ENCODE measurements at regions not wholly inside any gene's neighbourhood (a gene's known extent, or its start where the extent isn't known, plus 50 kb on each side); places are given as distances from the start of the nearest gene placed in this dataset.

- Histone ChIP-seq H3K27me3 (replicated peaks) (no peaks in the 10 kb centered on the region), H3K4me1 (replicated peaks) (peaks cover 6% of the 10 kb centered on the region), H3K27ac (no peak overlapping the region), H3K36me3 (no peaks in the 10 kb centered on the region), H3K4me3 (no peak overlapping the region), H3K9me3 (replicated peaks) (no peaks in the 10 kb centered on the region)
- no peak for DNase-seq (ENCODE audit: low read depth in 1 of 2, low spot score in 2 of 2)
These were observed 58.0 kb upstream of the KLF3 start for GRCh38 chr4:38605753-38606586.

DNA sequence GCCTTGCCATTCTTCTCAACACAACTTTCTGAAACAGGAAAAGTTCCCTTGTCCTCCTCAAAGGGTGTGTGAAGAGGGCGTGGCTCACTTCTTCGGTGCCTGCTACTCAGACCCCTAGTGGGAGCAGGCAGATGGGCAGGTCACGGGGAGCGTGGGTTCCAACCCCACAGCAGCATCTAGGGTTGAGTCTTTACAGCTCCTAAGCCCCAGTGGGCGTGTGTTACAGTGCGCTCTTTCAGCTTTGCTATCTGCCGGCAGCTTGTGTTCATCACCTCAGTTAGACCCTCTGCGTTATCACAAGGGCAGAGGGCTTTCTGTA, 57.5 kb upstream of the KLF3 start:
- Histone ChIP-seq H3K27me3 (replicated peaks) (no peaks in the 10 kb centered on the region), H3K9me3 (replicated peaks) (no peaks in the 10 kb centered on the region), H3K4me3 (no peak overlapping the region), H3K36me3 (no peaks in the 10 kb centered on the region), H3K4me1 (replicated peaks) (peaks cover under 1% of the 10 kb centered on the region), H3K27ac (no peak overlapping the region)
- no peak for DNase-seq (ENCODE audit: low read depth in 1 of 2, low spot score in 2 of 2)

DNA sequence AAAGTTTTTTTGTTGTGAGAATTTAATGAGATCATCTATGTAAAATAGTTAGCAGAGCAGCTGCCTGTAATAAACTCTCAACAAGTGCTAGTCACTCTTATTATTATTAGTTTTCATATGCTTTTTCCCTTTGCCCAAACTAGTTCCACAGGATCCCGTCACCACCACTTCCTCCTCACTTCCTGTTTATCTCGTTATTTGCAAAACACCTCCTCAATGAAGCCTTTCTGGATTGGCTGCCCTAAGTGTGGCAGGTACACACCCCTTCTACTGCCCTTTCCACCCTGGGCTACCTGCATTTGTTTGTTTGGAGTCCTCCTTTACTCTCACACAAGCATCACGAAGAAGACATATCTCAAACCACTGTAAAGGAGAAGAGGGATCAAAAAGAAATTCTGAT, 54.4 kb upstream of the KLF3 start:
- Histone ChIP-seq H3K4me1 (replicated peaks) (no peaks in the 10 kb centered on the region), H3K36me3 (no peaks in the 10 kb centered on the region), H3K27me3 (replicated peaks) (no peaks in the 10 kb centered on the region), H3K27ac (no peak overlapping the region), H3K4me3 (no peak overlapping the region), H3K9me3 (replicated peaks) (no peaks in the 10 kb centered on the region)
- no peak for DNase-seq (ENCODE audit: low read depth in 1 of 2, low spot score in 2 of 2)

DNA sequence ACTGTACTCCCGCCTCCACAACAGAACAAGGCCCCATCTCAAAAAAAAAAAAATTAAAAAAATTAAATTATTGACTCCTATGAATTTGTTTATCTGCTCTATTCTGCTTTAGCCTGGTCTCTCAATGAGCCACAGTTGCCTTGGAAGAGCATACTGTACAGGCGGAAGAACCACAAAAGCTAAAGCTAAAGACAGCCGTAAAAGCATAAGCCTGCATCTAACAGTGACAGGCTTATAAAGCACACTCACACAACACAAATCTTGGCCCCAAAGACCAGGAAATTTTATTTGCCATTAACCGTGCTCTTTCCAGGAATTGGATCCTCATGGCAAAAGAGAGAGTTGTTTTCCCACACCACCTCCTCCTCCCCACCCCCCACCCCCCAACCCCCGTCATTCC, 53.5 kb upstream of the KLF3 start:
- Histone ChIP-seq H3K9me3 (replicated peaks) (no peaks in the 10 kb centered on the region), H3K27ac (no peak overlapping the region), H3K4me3 (no peak overlapping the region), H3K27me3 (replicated peaks) (no peaks in the 10 kb centered on the region), H3K4me1 (replicated peaks) (no peaks in the 10 kb centered on the region), H3K36me3 (no peaks in the 10 kb centered on the region)
- DNase-seq (ENCODE audit: low read depth in 1 of 2, low spot score in 2 of 2): no peak

GRCh38 chr4:38610966-38611431, 53.0 kb upstream of the KLF3 start:
- no peak overlapping the region for H3K4me3 ChIP-seq

DNA sequence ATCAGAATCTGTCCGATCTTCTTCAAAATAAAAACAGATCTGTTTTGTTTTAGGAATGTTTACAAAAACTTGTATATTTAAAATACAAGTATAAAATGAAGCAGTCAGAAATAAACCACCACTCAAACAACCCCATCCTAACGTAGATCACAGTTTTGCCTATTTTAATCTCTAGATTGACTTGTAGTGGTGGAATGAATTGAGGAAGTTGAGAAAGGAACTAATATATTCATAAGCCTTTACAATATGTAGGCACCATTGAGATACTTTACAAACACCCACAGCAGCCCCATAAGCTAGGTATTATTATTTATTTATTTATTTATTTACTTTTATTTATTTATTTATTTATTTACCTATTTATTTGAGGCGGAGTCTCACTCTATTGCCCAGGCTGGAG, 52.3 kb upstream of the KLF3 start:
- no peaks in the 10 kb centered on the region for H3K27me3 ChIP-seq (replicated peaks)
- no peak overlapping the region for H3K4me3 ChIP-seq
- H3K36me3 ChIP-seq: no peaks in the 10 kb centered on the region
- no peaks in the 10 kb centered on the region for H3K4me1 ChIP-seq (replicated peaks)
- no peak overlapping the region for H3K27ac ChIP-seq
- DNase-seq (ENCODE audit: low read depth in 1 of 2, low spot score in 2 of 2): no peak
- no peaks in the 10 kb centered on the region for H3K9me3 ChIP-seq (replicated peaks)

More at GRCh38 chr4:38610966-38611431, 53.0 kb upstream of the KLF3 start:
- Histone ChIP-seq H3K9me3 (replicated peaks) (no peaks in the 10 kb centered on the region), H3K4me1 (replicated peaks) (no peaks in the 10 kb centered on the region), H3K27ac (no peak overlapping the region), H3K27me3 (replicated peaks) (no peaks in the 10 kb centered on the region), H3K36me3 (no peaks in the 10 kb centered on the region)
- no peak for DNase-seq (ENCODE audit: low read depth in 1 of 2, low spot score in 2 of 2)

- DNase-seq (ENCODE audit: low read depth in 1 of 2, low spot score in 2 of 2): no peak
- Histone ChIP-seq H3K27ac (no peak overlapping the region), H3K36me3 (no peaks in the 10 kb centered on the region), H3K4me3 (no peak overlapping the region), H3K9me3 (replicated peaks) (no peaks in the 10 kb centered on the region), H3K27me3 (replicated peaks) (no peaks in the 10 kb centered on the region), H3K4me1 (replicated peaks) (no peaks in the 10 kb centered on the region)
These were observed 51.2 kb upstream of the KLF3 start for GRCh38 chr4:38612646-38613414.

All from SJSA1 (cell line).